Suppressor macrophage (primary cell): ENCODE measurements at regions not wholly inside any gene's neighbourhood (a gene's known extent, or its start where the extent isn't known, plus 50 kb on each side); places are given as distances from the start of the nearest gene placed in this dataset.

Experiments
- DNase-seq, 4 experiments: peaks; one replicate each; pipeline ENCODE4 v3.0.0-alpha.2; 2020 to 2022

DNA sequence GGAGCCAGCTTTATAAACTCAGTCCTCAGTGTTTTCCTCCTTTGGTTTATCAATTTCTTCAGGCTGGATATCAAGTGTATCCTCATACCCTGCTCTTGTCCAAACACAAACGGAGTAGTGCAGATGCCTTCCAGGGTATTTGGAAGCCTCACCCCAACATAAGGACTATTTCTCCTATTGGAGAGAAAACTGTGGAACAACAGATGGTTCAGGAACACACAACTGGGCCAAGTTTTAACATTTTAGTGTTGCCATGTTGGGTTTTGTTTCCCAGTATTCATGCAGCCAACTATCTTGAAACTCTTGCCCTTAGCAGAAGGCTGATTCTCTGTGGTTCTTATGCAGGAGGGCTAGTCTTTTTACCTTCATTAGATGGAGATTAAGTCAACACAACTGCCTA, 398.1 kb downstream of the GABRB3 start:
- no peak for DNase-seq

DNA sequence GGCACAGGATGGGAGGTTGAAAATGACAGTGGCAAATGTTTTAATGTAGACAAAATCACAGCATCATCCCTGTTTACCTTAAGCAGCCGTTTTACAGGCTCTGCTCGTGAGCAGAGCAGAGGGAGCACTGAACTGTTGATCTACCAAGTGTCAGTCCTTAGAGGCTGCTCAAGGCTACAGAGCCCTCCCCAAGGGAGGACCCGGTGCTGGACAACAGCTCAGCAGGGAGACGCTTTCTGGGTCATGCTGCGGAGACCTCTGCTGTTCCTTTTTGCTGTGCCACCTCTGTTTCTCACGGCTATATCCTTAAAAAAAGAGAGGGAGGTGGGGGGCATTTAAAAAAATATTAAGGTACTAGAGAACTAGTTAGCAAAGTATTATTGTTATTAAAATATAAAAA, 400.2 kb downstream of the GABRB3 start:
- no peak for DNase-seq

DNA sequence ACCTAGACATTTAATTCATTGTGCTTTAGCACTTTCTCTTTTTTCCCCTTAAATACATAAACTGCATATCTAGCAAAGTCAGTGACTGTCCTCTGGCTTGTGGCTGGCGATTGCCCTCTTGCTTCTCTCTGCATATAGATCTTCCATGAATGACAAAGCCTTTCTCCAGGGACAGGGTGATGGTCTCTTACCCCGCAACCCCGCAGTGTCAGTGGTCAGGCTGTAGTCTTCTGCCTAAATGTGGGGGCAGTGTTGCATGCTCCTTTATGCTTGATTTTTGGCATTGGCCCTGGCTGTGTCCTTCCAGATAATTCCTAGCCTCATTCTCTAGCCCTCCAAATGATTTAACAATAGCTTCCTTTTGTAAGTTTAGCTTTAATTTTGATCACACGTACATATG, 407.8 kb downstream of the GABRB3 start:
- no peak for DNase-seq

DNA sequence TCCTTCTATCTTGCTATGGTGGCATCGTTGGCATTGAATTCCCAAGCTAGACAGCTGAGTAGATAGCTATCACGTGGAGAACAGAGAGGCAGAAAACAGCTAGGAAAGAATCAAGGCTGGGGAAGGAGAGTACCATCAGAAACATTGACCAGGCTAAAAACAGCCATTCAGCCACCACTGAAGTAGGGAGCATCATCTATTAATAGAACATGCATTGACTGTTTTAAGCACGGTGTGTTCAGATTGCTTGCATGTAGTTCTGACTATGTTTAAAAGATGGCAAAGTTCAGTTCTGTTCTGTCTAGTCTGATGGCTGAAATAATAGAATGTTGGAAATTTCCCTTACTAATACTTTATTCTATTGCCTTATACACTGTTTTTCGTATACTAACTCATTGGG, 413.0 kb downstream of the GABRB3 start:
- no peak for DNase-seq

DNA sequence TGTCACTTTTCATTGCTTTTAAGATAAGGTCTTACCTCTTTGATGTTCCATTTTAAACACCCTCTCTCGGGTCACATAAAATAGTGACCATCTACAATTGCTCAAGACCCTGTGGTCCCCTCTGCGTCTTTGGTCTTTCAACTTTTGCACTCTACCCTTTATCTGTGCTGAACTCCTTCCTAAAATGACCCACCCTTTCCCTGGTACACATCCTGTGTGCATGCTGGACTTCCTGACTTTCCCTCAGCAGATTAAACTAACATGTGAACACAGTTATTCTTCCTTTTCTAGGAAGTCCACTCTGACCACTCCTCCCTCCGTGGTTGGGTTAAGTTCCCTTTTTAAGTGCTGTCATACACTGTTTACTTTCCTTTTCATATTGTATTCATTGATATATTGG, 414.2 kb downstream of the GABRB3 start:
- DNase-seq: no peak

DNA sequence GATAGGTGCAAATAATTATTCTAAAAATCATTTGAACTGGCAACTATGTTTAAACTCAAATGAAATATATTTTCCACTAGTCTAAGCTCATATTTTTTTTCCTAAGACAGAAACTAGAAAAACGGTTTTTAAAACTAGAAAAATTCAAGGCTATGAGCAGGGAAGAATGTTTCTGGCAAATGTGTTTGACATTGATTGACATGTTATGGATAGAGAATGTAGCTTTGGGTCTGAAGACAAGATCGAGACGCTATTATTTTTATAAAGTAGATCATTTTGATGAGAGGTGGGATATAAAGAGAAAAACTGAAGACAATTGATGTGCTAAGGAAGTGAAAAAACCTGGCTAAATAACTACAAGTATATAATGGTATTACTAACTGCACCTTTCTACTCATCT, 415.2 kb downstream of the GABRB3 start:
- no peak for DNase-seq

DNA sequence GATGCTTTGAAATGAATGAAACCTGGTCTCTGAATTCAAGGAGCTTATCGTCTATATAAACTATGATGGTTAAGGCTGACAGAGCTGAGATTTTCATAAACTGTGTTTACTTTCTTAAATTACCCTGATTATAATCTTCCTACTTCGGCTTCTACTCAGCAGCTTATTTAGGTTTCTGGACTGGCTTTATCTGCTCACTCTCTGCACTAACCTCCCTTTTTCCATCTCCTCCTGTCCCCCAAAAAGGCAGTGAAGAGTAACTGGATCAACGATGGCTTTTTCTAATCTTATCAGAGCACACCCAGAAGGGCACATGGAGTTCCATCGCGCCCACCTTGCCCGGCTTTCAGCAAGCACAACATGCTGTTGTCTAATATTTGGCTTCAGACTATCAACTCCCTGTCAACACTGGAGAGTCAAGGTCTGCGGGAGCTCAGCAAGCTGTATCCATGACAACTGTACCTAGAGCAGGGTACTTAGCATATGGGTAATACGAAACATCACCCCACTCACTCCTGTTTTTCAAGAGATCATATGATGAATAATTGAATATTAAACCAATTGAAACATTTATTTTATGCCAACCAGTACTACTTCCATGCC, 417.3 kb downstream of the GABRB3 start:
- no peak for DNase-seq

DNA sequence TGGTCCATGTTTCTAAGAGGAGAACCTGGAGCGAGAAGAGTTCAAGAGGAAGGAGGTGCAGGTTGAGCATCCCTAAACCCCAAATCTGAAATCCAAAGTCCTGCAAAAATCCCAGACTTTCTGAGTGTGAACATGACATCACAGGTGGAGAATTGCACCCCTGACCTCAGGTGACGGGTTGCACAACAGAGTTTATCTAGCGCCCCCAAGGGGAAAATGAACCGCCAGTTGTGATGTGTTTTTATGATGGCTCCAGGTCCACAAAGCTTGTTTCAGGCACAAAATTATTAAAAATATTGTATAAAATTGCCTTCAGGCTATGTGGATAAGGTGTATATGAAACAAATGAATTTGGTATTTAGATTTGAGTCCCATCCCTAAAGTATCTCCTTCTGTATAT, 420.0 kb downstream of the GABRB3 start:
- no peak for DNase-seq

DNA sequence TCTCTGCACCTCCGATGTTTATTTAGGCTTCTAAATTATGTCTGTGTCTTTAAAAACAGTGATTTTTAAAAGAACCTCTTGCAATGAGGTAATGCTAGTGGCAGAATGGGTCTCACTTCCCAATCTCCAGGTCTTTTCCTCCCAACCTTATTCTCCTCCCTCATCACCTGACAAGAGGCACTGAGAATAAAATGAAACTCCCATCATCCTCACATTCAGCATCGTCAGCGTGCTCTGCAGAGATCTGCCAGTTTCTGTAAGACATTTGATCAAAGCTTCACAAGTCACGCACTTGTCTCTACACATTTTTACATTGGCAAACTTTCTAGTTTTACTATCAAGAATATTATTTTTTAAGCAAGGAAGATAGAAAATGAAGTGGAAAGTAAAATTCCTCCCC, 420.5 kb downstream of the GABRB3 start:
- DNase-seq: no peak

DNA sequence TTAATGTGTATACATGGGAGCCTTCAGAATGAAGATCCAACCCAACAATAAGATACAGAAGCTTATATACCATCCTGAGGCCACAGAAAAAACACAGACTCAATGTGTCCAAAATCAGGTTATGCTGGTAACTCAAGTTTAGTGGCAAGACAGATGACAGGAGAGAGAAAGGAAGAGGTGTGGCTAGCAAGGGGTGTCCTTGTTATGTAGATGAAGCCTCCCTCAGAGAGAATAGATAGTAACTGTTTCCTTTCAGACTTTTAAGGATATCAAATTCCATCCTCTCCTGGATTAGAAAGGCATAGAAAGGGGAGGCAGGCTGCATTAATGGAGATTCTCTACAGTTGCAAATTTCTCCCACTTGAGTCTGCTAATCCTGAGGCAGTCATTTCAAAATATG, 447.4 kb downstream of the GABRB3 start:
- DNase-seq: no peak

DNA sequence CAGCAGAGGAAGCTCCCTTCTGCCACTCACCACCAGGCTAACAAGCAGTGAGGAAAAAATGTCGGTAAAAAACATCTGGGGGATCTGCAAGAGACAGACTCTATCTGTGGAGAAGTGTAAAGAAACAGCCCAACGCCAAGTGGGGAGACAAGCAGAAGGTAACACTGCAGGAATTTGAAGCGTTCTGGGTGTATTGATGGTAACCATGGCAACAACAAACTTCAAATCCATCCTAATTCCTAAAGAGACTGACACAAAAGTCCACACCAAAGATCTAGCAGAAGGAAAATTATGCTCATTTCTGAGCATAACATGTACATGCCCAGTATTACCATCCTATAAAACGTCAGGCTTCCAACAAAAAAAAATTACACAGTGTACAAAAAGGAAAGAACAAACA, 449.3 kb downstream of the GABRB3 start:
- DNase-seq: no peak

DNA sequence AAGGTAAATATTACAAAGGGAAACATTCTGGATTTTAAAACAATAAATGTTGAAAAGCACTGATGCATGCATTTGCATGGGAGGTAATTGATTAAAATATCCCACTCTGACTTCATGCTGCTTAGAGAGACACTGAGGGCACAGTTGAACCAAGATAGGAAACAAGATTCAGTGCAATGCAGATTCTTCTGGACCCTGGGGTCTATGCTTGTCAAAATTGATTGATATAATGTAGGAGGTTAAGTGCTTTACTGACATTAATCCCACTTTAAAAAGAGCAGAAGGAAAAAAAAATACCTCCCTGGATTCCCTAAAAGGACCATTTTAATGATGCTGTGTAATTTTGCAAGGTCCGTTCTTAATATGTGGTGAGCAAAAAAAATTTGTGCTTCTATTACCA, 454.2 kb downstream of the GABRB3 start:
- DNase-seq: no peak

DNA sequence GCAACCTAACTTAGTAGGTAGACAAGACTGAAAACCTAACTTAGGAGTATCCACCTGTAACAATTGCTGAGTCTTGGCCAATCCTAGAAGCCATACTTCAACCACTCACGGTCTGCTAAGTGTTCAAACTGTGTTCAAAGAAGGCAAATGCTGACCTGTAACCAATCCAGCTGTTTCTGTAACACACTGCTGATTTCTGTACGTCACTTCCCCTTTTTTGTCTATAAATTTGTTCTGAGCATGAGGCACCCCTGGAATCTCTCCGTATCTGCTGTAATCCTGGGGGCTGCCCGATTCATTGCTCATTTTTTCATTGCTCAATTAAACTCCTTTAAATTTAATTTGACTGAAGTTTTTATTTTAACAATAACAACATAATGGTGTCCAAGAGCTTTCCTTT, 451.4 kb upstream of the ATP10A start:
- DNase-seq: no peak

DNA sequence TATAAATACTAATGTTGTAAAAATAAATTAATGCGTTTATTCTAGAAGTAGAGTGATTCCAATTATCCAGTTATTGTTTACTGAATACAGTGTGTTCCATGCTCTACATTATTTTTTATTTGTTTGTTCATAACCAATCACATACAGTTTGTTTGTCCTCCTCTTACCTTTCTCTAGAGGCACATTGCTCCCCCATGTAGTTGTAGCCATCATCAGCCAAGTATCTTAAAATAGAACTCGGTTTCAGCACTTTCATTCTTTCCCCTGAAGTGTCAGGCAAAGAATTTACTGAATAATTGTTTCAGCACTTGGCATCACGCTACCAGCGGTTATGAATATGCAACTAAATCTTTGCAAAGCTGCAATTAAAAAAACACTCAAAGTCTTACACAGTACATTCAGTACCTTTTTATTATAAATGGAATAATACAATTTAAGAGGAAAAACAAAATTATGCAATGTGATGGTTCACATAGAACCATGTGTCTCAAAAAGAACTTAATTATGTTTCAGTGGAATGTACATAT, 448.6 kb upstream of the ATP10A start:
- no peak for DNase-seq

DNA sequence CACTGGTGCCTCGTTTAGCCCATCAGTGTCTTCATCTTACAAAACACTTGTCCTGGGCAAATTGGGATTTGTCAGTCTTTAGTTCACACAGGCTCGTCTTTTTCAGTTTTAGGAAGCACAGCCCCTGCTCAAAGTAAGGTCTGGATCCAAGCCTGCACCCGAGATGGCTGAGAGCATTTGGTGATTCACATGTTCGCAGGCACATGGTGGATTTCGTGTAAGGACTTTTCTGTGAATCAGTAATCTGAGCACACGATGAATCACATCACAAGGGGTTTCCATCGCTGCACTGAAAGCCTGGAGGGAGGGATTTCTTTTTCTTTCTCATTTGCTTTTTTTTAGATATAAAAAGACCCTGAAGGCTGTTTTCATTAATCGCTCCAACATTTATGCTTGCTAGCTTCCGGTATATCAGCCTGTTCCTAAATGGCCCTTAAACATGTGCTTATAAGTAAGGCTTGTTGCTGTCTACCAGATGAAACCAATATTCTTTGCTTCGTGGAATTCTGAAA, 435.6 kb upstream of the ATP10A start:
- DNase-seq: no peak

DNA sequence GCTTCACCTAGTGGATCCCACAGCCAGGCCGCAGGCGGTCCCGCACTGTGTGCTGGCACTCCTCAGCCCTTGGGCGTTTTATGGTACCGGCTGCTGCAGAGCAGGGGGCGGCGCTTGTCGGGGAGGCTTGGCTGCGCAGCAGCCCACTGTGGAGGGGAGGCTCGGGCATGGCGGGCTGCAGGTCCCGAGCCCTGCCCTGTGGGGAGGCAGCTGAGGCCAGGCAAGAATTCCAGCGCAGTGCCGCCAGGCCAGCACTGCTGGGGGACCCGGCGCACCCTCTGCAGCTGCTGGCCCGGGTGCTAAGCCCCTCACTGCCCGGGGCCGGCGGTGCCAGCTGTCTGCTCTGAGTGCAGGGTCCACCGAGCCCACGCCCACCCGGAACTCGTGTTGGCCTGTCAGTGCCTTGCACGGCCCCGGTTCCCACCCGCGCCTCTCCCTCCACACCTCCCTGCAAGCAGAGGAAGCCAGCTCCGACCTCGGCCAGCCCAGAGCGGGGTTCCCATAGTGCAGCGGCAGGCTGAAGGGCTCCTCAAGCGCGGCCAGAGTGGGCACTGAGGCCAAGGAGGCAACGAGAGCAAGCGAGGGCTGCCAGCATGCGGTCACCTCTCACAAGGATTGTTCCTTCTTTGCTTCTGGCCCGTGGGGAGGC, 435.0 kb upstream of the ATP10A start:
- no peak for DNase-seq

DNA sequence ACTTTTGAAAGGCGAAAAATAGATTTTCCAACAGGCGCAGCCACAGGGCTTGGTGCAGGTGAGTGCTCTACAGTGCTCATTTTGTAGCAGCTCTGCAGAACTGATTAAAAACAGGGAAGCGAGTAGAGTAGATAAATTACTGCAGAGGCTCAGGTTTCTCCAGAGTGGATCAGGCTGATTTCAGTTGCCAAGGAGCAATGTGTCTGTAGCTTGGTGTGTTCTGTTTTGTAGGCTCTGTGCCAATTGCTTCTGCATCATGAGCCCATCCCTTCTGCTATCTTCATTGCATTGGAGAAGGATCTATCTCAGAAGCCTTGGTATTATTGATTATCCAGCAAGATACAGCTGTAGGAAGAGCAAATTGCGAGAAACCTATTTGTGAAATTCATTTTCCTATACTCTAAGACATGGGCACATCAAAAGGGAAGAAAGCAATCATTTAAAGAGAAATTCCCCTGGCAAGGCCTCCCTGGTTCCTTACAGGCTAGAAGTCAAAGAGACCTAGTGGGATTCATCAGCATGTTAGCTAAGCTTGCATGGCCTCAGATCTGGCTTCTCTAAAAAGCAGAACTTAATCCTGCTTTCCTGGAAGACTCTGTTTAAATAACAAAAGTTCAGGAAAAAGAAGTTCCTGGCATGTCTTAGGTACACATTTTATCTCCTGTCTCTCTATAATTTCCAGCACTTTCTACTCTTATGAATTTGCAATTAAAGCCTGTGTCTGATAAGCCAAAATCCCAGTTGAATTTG, 432.4 kb upstream of the ATP10A start:
- no peak for DNase-seq

DNA sequence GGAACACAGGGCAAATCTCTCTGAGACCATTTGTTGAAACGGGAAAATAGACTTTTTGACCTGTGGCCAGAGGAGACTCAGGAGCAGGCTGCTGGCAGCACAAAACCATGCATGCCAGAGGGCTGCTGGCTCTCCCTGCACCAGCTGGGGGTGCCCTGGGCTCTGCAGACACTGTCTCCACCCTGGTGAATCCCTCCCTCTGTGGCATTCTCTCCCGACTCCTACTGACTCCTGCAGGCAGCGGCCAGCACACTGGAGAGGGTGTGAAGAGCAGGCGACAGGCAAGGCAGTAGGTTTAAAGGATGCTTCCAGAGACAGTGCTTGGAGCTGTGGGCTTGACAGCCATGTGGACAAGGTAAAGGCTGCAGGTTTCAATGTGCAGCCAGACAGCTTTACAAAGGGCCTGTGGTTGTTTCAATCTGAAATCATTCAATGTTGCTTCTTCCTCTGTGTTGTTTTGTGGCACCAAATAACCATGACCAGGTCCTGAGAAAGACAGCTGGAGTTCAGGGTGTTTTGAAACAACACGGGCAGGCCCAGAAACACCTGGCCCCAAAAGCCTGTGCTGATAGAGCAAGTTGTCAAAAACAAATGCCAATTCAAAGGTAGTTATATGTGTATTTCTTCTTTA, 431.0 kb upstream of the ATP10A start:
- DNase-seq: no peak

DNA sequence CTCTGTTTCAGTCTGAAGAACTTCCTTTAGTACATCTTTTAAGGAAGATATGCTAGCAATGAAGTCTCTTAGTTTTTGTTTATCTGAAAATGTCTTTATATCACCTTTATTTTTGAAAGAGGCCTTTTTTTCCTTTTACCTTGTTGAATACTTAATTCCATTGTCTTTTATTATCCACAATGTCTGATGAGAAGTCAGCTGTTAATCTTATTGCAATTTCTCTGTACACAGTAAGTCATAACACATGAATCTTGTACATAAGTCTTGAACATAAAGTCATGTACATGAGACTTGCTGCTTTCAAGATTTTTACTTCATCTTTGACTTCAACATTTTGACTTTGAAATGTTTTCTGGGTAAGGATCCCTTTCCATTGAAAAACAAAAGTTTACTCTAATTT, 424.3 kb upstream of the ATP10A start:
- DNase-seq: no peak

DNA sequence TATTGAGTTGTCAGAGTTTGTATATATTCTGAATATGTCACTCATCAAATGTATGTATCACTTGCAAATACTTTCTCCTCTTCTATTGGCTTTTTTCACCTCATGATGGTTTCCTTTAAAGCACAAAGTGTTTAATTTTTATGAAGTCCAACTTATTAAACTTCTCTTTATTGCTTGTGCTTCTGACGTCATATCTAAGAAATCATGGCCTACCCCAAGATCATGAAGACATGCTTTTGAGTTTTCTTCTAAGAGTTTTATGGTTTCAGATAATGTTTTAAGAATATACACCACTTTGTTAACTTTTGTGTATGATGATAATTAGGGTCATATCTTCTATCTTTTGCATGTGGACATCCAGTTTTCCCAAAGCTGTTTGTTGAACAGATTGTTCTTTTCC, 417.2 kb upstream of the ATP10A start:
- no peak for DNase-seq

DNA sequence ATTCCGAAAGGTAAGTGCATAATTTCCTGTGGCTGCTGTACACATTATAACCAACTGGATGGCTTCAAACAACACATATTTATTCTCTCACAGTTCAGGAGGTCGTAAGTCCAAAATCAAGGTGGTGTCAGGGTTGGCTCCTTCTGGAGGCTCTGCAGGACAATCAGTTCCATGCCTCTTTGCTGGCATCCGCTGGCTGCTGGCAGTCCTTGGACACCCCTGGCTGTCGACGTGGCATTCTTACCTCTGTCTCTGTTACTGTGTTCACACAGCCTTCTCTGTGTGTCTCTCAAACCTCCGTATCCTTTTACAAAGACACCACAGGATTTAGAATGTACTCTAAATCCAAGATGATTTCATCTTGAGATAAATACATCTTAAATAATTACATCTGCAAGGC, 398.8 kb upstream of the ATP10A start:
- no peak for DNase-seq

DNA sequence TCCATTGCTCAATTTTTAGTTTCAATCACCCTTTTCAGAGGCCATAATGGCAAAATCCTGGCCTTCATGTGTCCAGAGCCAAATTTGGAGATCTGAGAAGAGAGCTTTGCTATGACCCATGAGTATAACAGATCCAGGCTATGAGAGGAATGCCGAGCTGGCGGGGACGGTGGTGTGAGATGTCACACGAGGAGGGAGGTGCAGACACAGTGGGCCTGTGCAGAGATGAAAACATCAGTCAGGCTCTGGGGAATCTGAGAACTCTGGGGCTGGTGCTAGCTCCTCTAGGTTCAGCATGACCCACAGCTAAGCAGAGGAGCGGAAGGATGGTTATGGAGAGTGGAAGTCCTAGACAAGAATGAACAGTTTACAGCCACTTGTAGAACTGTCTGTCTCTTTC, 398.3 kb upstream of the ATP10A start:
- DNase-seq: no peak

DNA sequence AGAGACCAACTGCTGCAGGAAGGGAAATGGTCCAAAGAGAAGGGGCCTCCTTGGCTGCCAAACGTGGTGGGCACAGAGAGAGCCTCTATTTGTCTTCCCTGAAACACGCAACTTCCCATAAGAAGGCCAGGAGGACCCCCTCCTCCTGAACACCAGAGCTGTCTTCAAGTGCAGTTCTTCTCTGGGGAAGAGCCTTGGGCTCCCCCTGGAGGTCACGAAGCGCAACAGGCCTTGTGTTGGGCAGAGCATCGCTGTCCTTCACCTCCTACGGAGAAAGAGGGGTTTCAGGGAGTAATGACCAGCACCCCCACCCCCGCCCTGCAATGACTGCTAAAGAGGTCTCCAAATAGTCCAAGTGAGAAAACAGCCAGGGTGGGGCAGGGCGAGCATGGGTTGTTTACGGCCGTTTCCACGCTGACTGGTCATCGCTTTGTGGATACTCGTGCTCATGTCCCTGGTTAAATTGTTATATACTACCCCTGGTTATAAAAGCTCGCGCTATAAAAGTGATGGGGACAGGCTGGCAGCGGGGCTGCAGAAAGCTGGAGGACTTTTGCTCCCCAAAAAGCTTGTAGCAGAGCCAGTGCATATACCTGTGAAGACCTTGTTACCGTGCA, 397.5 kb upstream of the ATP10A start:
- DNase-seq: peak; percentile 39 to 69 (median 49)
